ENCODE measurements at regions not wholly inside any gene's neighbourhood (a gene's known extent, or its start where the extent isn't known, plus 50 kb on each side); places are given as distances from the start of the nearest gene placed in this dataset.

DNA sequence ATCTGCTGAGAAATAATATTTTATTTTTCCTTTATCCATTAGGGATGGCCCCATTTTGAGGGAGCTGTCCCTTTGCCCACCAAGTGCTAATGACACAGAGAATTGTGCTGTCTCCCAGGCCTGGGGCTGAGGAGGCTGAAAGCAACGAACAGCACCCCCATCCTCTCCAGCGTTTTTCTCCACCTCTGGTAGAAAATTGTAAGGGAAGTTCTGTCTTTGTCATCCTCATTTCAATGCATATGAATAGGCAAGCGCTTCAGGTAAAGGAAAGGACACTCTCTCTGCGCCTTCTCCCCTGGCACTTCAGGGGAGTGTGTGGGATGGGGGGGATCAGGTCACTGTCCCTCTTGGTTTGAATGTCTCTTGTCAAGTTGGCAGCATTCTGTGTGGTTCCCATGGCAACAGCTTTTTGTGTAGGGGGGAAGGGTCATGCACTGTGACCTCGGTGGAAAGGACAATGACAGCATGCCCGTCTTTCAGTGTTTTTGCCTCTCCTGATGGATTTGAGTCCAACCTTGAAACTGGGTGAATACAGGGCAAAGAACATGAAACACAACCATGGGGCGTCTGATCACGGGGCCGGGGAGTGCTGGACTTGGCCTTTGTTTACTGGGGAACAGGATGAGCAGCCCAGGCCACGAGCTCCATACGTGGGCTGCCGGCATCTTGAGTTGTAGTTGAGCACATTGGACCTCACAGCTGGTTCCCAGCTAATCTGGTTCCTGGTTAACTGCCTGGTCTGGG is 230.2 kb downstream of the VRK1 start:
- in situ Hi-C loops (cut with MboI; ENCODE audit: low sequenced_read_pairs): no loop called here

DNA sequence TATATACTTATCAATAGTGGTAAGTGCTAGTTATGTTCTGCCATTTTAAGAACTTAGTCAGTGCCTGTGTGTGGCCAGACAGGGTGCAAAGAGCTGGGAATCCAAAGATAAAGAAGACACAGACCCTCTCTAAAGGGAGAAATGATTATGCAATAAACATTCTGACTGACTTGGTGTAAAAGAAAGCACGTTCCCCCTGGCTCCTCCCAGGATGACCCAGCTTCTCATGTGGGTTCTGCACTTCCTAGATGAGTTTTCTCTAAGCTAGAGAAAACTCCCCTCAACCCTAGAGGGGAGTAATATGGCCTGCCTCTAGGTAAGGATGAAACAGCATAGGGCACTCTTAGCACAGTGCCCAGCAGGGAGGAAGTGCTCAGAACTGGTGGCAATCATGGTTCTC is 231.2 kb downstream of the VRK1 start:
- in situ Hi-C loops (cut with MboI; ENCODE audit: low sequenced_read_pairs): no loop called here

DNA sequence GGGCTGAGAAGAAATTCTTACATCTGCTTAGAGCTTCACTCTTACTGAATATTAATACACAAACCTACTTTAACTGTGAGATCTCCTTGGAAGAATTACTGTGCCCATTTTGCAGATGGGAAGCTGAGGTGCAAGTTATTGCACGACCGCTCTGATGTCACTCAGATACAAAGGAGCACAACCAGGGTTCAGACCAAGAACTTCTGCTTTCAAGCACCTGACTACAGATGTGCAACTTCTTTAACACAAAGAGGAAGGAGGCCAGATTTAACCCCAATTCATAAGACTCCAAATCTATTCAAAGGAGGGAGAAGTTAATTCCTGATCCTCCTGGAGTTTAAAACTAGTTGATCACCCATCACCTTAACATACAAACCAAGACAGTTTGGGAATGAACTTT is 232.6 kb downstream of the VRK1 start:
- in situ Hi-C loops (cut with MboI; ENCODE audit: low sequenced_read_pairs): no loop called here

DNA sequence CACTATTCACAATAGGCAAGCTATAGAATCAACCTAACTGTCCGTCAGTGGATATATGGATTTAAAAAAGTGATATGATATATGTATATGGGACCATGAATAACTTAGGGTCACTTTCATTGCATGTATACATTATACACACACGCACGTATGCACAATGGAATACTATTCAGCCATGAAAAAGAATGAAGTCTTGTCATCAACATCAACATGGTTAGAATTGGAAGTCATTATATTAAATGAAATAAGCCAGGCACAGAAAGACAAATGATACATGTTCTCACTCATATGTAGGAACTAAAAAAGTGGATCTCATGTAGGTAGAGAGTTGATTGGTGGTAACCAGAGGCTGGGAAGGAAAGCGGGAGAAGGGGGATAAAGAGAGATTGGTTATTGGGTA is 234.3 kb downstream of the VRK1 start:
- in situ Hi-C loops (cut with MboI; ENCODE audit: low sequenced_read_pairs): no loop called here

GRCh38 chr14:97033556-97034081 is 236.4 kb downstream of the VRK1 start:
- in situ Hi-C loops (cut with MboI; ENCODE audit: low sequenced_read_pairs): no loop called here

GRCh38 chr14:97036086-97036852 is 239.1 kb downstream of the VRK1 start:
- in situ Hi-C loops (cut with MboI; ENCODE audit: low sequenced_read_pairs): no loop called here

- in situ Hi-C loops (cut with MboI; ENCODE audit: low sequenced_read_pairs): no loop called here
Measured at GRCh38 chr14:97039717-97040363, 242.7 kb downstream of the VRK1 start.

DNA sequence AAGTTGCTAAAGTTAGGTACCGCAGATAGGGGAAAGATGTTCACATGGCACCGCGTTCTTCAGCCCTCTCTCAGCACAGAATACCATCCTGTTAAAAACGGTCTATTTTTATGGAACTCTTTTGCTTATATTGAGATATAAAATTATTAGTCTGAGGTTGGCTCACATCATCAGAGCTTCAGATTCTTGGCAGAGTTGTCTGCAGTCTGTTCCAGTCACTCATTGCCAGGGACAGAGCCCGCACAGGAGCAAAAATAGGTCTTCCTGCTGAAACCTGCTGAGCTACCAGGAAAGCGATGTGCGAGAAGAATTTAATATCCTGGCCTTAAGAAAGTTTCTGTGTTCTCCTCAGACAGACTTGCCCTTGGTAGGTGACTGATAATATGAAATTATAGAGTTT is 249.8 kb downstream of the VRK1 start:
- in situ Hi-C loops (cut with MboI; ENCODE audit: low sequenced_read_pairs): no loop called here

- in situ Hi-C loops (cut with MboI; ENCODE audit: low sequenced_read_pairs): no loop called here
Measured at GRCh38 chr14:97052001-97052400, 254.8 kb downstream of the VRK1 start.

DNA sequence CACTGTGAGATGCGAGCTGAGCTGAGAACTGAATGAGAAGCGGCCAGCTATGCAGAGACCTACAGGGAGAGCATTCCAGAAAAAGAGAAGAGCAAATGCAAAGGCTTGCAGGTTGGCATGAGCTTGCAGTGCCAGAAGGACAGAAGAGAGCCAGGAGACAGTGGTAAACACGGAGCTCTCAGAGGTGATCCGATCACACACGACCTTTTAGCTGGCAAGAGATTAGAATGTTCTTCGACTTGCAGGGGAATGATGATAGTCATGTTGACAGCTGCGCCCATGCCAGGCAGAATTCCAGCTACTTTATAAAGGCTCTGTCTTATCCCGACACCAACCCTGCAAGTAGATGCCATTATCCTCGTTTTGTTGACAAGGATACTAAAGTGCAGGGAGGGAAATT is 256.8 kb downstream of the VRK1 start:
- in situ Hi-C loops (cut with MboI; ENCODE audit: low sequenced_read_pairs): no loop called here

DNA sequence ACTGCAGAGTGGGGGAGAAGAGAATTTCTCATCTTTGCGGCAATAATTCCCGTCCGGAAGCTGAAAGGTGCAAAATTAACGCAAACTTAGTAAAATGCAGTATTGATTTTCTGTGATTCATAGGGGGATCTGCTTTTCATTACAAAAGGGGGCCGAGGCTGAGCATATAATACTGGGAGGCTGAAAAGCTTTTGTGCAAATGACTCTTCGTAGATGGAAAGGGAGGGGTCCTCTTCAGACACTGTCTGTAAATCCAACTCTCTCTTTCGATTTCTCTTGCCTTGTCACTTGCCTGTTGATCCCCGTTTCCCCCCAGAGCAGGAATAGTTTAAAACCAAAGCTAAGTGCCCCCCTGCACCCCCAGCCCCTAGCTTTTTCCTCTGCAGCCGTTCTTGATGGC is 258.2 kb downstream of the VRK1 start:
- in situ Hi-C loops (cut with MboI; ENCODE audit: low sequenced_read_pairs): no loop called here

DNA sequence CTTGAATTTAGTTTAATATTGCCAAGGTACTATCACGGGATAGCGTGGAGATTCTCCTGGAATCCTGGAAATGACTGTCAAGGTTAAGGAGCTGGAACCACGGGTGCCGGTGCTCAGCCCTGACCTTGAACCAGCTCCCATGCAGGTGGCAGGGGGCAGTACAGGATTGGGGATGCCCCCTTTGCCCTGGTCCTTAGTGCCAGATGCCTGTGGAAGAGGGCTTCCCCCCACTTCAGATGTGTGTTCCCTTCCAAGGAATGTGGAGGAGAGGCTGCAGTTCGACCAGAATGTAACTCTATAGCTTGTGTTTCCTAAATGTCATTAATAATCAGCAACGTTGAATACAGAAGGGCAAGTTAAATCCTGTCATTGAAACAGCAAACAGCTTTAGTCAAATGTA is 258.9 kb downstream of the VRK1 start:
- in situ Hi-C loops (cut with MboI; ENCODE audit: low sequenced_read_pairs): no loop called here

GRCh38 chr14:97057238-97058073 is 260.3 kb downstream of the VRK1 start:
- in situ Hi-C loops (cut with MboI; ENCODE audit: low sequenced_read_pairs): no loop called here

- in situ Hi-C loops (cut with MboI; ENCODE audit: low sequenced_read_pairs): no loop called here
Measured at GRCh38 chr14:97058074-97058467, 260.9 kb downstream of the VRK1 start.

DNA sequence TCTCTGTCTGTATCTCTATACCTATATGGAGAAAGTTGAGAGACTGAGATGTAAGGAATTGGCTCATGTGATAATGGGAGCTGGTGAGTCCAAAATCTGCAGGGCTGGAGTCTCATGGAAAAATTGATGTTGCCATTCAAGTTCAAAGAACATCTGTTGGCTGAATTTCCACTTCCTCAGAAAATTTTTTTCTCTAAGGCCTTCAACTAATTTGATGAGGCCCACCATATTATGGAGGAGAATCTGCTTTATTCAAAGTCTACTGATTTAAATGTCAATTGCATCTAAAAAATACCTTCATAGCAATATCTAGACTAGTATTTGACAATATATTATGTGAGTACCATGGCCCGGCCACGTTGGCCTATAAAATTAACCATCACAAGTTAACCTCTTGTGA is 261.4 kb downstream of the VRK1 start:
- in situ Hi-C loops (cut with MboI; ENCODE audit: low sequenced_read_pairs): no loop called here

GRCh38 chr14:97061198-97061597 is 264.0 kb downstream of the VRK1 start:
- in situ Hi-C loops (cut with MboI; ENCODE audit: low sequenced_read_pairs): no loop called here

- in situ Hi-C loops (cut with MboI; ENCODE audit: low sequenced_read_pairs): no loop called here
Measured at GRCh38 chr14:97061714-97062113, 264.5 kb downstream of the VRK1 start.

GRCh38 chr14:97065305-97066067 is 268.3 kb downstream of the VRK1 start:
- in situ Hi-C loops (cut with MboI; ENCODE audit: low sequenced_read_pairs): no loop called here

GRCh38 chr14:97066068-97066899 is 269.1 kb downstream of the VRK1 start:
- in situ Hi-C loops (cut with MboI; ENCODE audit: low sequenced_read_pairs): no loop called here

Measured in HL-60/S4 (cell line).